ENCODE measurements at regions not wholly inside any gene's neighbourhood (a gene's known extent, or its start where the extent isn't known, plus 50 kb on each side); places are given as distances from the start of the nearest gene placed in this dataset.

- CTCF ChIA-PET: interaction anchor here (0.8 to 3.5 kb wide), 5 partner anchors 9 to 41 kb away, joined by 3 to 12 read pairs (median 3); no protein-coding TSS in a partner anchor
These were observed 65.6 kb upstream of the RUNX3 start for GRCh38 chr1:24995661-24996060.

DNA sequence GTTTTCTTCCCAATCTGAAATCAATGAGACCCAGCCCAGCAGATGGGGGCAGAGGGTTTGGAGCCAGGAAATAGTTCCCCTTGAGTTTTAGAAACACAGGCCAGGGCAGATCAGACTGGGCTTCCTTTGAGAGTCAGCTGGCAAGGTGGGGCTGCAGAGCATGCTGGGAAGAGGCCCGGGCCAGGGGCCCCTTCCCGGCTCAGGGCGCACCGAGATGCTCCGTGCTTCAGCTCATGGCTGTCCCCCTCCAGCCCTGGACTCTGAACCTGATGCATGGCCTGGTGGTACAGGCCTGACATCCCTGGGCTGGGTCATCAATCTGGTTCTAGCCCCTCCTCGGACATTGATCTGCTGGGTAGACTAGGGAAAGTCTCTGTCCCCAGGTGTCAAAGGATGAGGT lies 65.1 kb upstream of the RUNX3 start:
- TF ChIP-seq, protein P1, sequence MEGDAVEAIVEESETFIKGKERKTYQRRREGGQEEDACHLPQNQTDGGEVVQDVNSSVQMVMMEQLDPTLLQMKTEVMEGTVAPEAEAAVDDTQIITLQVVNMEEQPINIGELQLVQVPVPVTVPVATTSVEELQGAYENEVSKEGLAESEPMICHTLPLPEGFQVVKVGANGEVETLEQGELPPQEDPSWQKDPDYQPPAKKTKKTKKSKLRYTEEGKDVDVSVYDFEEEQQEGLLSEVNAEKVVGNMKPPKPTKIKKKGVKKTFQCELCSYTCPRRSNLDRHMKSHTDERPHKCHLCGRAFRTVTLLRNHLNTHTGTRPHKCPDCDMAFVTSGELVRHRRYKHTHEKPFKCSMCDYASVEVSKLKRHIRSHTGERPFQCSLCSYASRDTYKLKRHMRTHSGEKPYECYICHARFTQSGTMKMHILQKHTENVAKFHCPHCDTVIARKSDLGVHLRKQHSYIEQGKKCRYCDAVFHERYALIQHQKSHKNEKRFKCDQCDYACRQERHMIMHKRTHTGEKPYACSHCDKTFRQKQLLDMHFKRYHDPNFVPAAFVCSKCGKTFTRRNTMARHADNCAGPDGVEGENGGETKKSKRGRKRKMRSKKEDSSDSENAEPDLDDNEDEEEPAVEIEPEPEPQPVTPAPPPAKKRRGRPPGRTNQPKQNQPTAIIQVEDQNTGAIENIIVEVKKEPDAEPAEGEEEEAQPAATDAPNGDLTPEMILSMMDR (IDR thresholded peaks at IDR 0.05; ENCODE audit: control extremely low read depth, extremely low read depth, low read depth, missing control alignments): no peak
- DNase-seq (ENCODE audit: extremely low spot score): no peak
- ChIA-PET CTCF (interaction anchor here (1.1 to 3.5 kb wide), 3 partner anchors 9 to 42 kb away, joined by 3 to 12 read pairs (median 4); no protein-coding TSS in a partner anchor), POLR2A (no interaction called here)

More at GRCh38 chr1:24995661-24996060, 65.6 kb upstream of the RUNX3 start:
- no peak for DNase-seq (ENCODE audit: extremely low spot score)
- POLR2A ChIA-PET: no interaction called here
- TF ChIP-seq, protein P1 (IDR thresholded peaks at IDR 0.05; ENCODE audit: control extremely low read depth, extremely low read depth, low read depth, missing control alignments): no peak

- POLR2A ChIA-PET: no interaction called here
- TF ChIP-seq, protein P1 (IDR thresholded peaks at IDR 0.05; ENCODE audit: control extremely low read depth, extremely low read depth, low read depth, missing control alignments): no peak
- CTCF ChIA-PET: interaction anchor here (1.0 to 3.5 kb wide), 4 partner anchors 13 to 44 kb away, joined by 3 to 12 read pairs (median 3); no protein-coding TSS in a partner anchor
- DNase-seq (ENCODE audit: extremely low spot score): no peak
These were observed 64.0 kb upstream of the RUNX3 start for GRCh38 chr1:24993871-24994580.

DNA sequence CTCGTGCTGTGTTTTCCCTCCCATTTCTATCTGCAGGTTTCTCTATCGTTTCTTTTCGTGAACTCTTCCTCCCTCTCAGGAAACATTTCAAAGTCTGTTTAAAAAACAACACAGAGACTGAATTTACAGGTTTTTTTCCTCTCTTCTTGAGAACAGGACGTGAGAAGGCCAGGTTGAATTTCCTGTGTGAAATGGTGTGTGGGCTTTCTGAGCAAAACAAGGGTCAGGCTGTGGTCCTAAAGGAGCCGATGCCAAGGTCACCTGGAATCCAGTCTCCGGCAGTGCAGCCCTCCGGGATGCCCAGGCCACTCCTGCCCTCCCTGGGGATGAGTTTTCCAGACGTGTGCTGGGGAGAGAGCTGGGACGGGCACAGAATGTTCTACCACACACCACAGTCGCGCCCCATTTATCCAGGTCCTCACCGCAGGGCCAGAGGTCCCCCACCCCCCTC lies 62.7 kb upstream of the RUNX3 start:
- ChIA-PET POLR2A (no interaction called here), CTCF (interaction anchor here (1.0 to 3.5 kb wide), 2 partner anchors 14 to 30 kb away, joined by 3 to 12 read pairs; no protein-coding TSS in a partner anchor)
- TF ChIP-seq, protein P1 (IDR thresholded peaks at IDR 0.05; ENCODE audit: control extremely low read depth, extremely low read depth, low read depth, missing control alignments): no peak
- DNase-seq (ENCODE audit: extremely low spot score): no peak

DNA sequence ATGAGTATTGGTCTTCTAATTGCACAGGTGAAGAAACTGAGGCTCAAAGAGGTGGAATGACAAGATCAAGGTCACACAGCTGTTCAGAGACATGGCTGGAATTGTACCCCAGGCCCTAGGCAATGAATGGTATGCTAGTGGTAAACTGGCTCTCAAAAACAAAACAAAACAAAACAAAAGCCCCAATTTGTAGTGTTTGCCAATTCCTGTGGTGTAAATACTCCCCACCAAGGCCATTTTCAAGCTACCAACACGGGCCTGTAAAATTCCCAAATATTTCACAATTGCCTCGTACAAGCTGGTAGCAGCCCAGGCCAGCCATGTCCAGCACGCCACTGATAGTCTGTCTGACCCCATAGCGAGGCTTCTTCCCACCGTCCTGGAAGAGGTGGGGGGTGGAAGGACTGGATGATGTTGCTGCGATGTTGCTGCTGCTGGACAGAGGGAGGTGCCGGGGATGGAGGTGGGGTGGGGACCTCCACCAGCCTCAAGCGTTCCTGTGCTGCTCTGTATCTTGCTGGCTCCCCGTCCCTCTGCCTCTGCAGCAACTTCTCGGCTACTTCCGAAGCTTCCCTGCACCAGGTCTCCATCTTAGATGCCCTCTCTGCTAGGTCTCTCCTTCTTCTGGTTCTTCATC lies 62.2 kb upstream of the RUNX3 start:
- ChIA-PET CTCF (interaction anchor here (0.9 to 2.6 kb wide), 3 partner anchors 34 to 45 kb away, joined by 3 to 7 read pairs (median 3); no protein-coding TSS in a partner anchor), POLR2A (no interaction called here)
- TF ChIP-seq, protein P1 (IDR thresholded peaks at IDR 0.05; ENCODE audit: control extremely low read depth, extremely low read depth, low read depth, missing control alignments): no peak
- DNase-seq (ENCODE audit: extremely low spot score): no peak

DNA sequence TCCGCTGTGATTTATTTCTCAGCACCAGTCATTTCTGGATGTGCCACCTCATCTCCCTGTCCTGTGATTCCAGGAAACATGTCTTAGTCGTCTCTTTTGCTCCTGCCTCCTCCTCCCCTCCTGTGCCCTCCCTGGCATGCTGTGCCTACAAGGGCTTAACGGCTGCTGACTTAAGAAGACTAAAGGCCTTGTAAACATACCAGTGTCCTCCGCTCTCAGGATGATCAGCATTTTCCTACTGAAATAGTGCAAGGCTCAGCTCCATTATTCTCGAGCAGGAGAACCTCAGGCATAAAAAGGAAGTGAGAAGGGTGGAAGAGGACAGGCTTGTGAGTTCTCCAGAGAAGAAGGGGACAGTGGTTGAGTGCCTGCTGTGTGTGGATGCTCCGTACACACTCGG lies 61.6 kb upstream of the RUNX3 start:
- ChIA-PET CTCF (interaction anchor here (0.9 to 2.6 kb wide), 5 partner anchors 18 to 45 kb away, joined by 3 to 7 read pairs (median 5); no protein-coding TSS in a partner anchor), POLR2A (no interaction called here)
- DNase-seq (ENCODE audit: extremely low spot score): no peak
- TF ChIP-seq, protein P1 (IDR thresholded peaks at IDR 0.05; ENCODE audit: control extremely low read depth, extremely low read depth, low read depth, missing control alignments): no peak
